ENCODE measurements at regions not wholly inside any gene's neighbourhood (a gene's known extent, or its start where the extent isn't known, plus 50 kb on each side); places are given as distances from the start of the nearest gene placed in this dataset.

- BruUV-seq (replicated peaks): no TSS peak
- Histone ChIP-seq H3K27ac (ENCODE audit: low read depth, low read length, poor library complexity, severe bottlenecking) (no peak overlapping the region), H3K4me3 (ENCODE audit: low read depth, low read length, poor library complexity, severe bottlenecking) (no peak overlapping the region), H3K79me2 (ENCODE audit: insufficient read depth, low read depth, low read length) (no peaks in the 10 kb centered on the region), H4K20me1 (ENCODE audit: insufficient read depth, low read length) (no peaks in the 10 kb centered on the region), H2AFZ (ENCODE audit: low read length) (no peak overlapping the region), H3K9me2 (ENCODE audit: insufficient read depth, low read length) (no peaks in the 10 kb centered on the region), H3K36me3 (ENCODE audit: insufficient read depth, low read length) (no peaks in the 10 kb centered on the region), H3K9me3 (ENCODE audit: low read length) (no peaks in the 10 kb centered on the region), H3K4me2 (ENCODE audit: low read length) (no peak overlapping the region), H3K4me1 (ENCODE audit: insufficient read depth, low read length, poor library complexity, severe bottlenecking) (no peaks in the 10 kb centered on the region)
- no peak for DNase-seq (ENCODE audit: low spot score)
- no peak for TF ChIP-seq EZH2phosphoT487 (IDR thresholded peaks at IDR 0.05; ENCODE audit: borderline replicate concordance, low read depth, low read length)
- no peak for TF ChIP-seq CTCF (conservative IDR thresholded peaks at IDR 0.05; ENCODE audit: low read length)
- CTCF ChIA-PET (ENCODE audit: unreplicated experiment): no interaction called here
- intact Hi-C loops (cut with micrococcal nuclease; ENCODE audit: unreplicated experiment): no loop called here
- POLR2A ChIA-PET: no interaction called here
Observed at GRCh38 chr15:27635916-27636315, 463.2 kb downstream of the OCA2 start.

GRCh38 chr15:27628486-27628885 is 470.6 kb downstream of the OCA2 start:
- CTCF ChIA-PET (ENCODE audit: unreplicated experiment): no interaction called here
- no TSS peak for BruUV-seq (replicated peaks)

GRCh38 chr15:27627623-27628022 is 471.5 kb downstream of the OCA2 start:
- ChIA-PET POLR2A (no interaction called here), CTCF (ENCODE audit: unreplicated experiment) (no interaction called here)
- Histone ChIP-seq H3K9me2 (ENCODE audit: insufficient read depth, low read length) (no peaks in the 10 kb centered on the region), H2AFZ (ENCODE audit: low read length) (no peak overlapping the region), H3K4me1 (ENCODE audit: insufficient read depth, low read length, poor library complexity, severe bottlenecking) (no peaks in the 10 kb centered on the region), H4K20me1 (ENCODE audit: insufficient read depth, low read length) (no peaks in the 10 kb centered on the region), H3K79me2 (ENCODE audit: insufficient read depth, low read depth, low read length) (no peaks in the 10 kb centered on the region), H3K27ac (ENCODE audit: low read depth, low read length, poor library complexity, severe bottlenecking) (no peak overlapping the region), H3K4me3 (ENCODE audit: low read depth, low read length, poor library complexity, severe bottlenecking) (no peak overlapping the region), H3K9me3 (ENCODE audit: low read length) (peaks cover 23% of the 10 kb centered on the region; the same call in 1 of the 2 replicates), H3K4me2 (ENCODE audit: low read length) (no peak overlapping the region), H3K36me3 (ENCODE audit: insufficient read depth, low read length) (no peaks in the 10 kb centered on the region)
- TF ChIP-seq EZH2phosphoT487 (IDR thresholded peaks at IDR 0.05; ENCODE audit: borderline replicate concordance, low read depth, low read length): no peak
- no peak for TF ChIP-seq CTCF (conservative IDR thresholded peaks at IDR 0.05; ENCODE audit: low read length)
- intact Hi-C loops (cut with micrococcal nuclease; ENCODE audit: unreplicated experiment): no loop called here
- no peak for DNase-seq (ENCODE audit: low spot score)
- no TSS peak for BruUV-seq (replicated peaks)

More at GRCh38 chr15:27628486-27628885, 470.6 kb downstream of the OCA2 start:
- Histone ChIP-seq H3K4me2 (ENCODE audit: low read length) (no peak overlapping the region), H3K9me3 (ENCODE audit: low read length) (peaks cover 23% of the 10 kb centered on the region; the same call in 1 of the 2 replicates), H3K79me2 (ENCODE audit: insufficient read depth, low read depth, low read length) (no peaks in the 10 kb centered on the region), H2AFZ (ENCODE audit: low read length) (no peak overlapping the region), H3K4me1 (ENCODE audit: insufficient read depth, low read length, poor library complexity, severe bottlenecking) (no peaks in the 10 kb centered on the region), H3K36me3 (ENCODE audit: insufficient read depth, low read length) (no peaks in the 10 kb centered on the region), H3K9me2 (ENCODE audit: insufficient read depth, low read length) (no peaks in the 10 kb centered on the region), H3K4me3 (ENCODE audit: low read depth, low read length, poor library complexity, severe bottlenecking) (no peak overlapping the region), H4K20me1 (ENCODE audit: insufficient read depth, low read length) (no peaks in the 10 kb centered on the region), H3K27ac (ENCODE audit: low read depth, low read length, poor library complexity, severe bottlenecking) (no peak overlapping the region)
- no peak for DNase-seq (ENCODE audit: low spot score)
- POLR2A ChIA-PET: no interaction called here
- no peak for TF ChIP-seq CTCF (conservative IDR thresholded peaks at IDR 0.05; ENCODE audit: low read length)
- no peak for TF ChIP-seq EZH2phosphoT487 (IDR thresholded peaks at IDR 0.05; ENCODE audit: borderline replicate concordance, low read depth, low read length)
- intact Hi-C loops (cut with micrococcal nuclease; ENCODE audit: unreplicated experiment): no loop called here
